OCI-LY1 (cell line): ENCODE measurements at regions not wholly inside any gene's neighbourhood (a gene's known extent, or its start where the extent isn't known, plus 50 kb on each side); places are given as distances from the start of the nearest gene placed in this dataset.

Source experiments
- H2AFZ ChIP-seq: fragments of 200-600 bp; sonication (generic), shearing (Covaris generic); 2 replicates; pipeline ENCODE4 v1.6.0; 2014; ENCODE audit warnings: antibody characterized with exemption, mild to moderate bottlenecking, low read length
- H3F3A ChIP-seq: fragments of 200-600 bp; sonication (generic), shearing (Covaris generic); 2 replicates; pipeline ENCODE4 v1.6.0; 2014; ENCODE audit warnings: mild to moderate bottlenecking, antibody characterized with exemption, low read length, moderate library complexity; ENCODE audit not compliant: insufficient read depth
- H3K27ac ChIP-seq: fragments of 200-600 bp; sonication (generic); 2 replicates; pipeline ENCODE4 v1.5.1; 2014; ENCODE audit warnings: low read length, mixed run types, mild to moderate bottlenecking, low read depth; ENCODE audit not compliant: poor library complexity, severe bottlenecking
- H3K27me3 ChIP-seq: fragments of 200-600 bp; sonication (generic); 2 replicates; pipeline ENCODE4 v1.6.0; 2014; ENCODE audit warnings: antibody characterized with exemption, mild to moderate bottlenecking, low read length, moderate library complexity; ENCODE audit not compliant: insufficient read depth
- H3K36me3 ChIP-seq: fragments of 200-600 bp; sonication (generic); 2 replicates; pipeline ENCODE4 v1.6.1; 2014; ENCODE audit warnings: mild to moderate bottlenecking, antibody characterized with exemption, low read length, moderate library complexity, mixed read lengths; ENCODE audit not compliant: insufficient read depth
- H3K4me1 ChIP-seq: fragments of 200-600 bp; sonication (generic); 2 replicates; pipeline ENCODE4 v1.5.1; 2014; ENCODE audit warnings: mild to moderate bottlenecking, low read length, moderate library complexity; ENCODE audit not compliant: insufficient read depth, severe bottlenecking
- H3K4me2 ChIP-seq: fragments of 200-600 bp; sonication (generic), shearing (Covaris generic); 2 replicates; pipeline ENCODE4 v1.6.1; 2014; ENCODE audit warnings: low read length
- H3K4me3 ChIP-seq: fragments of 200-600 bp; sonication (generic); 2 replicates; pipeline ENCODE4 v1.5.1; 2014; ENCODE audit warnings: low read length, low read depth, mild to moderate bottlenecking, mixed read lengths; ENCODE audit not compliant: poor library complexity, severe bottlenecking
- H3K79me2 ChIP-seq: fragments of 200-600 bp; shearing (Covaris generic); 2 replicates; pipeline ENCODE4 v1.6.1; 2016; ENCODE audit warnings: mixed run types, low read length, mixed read lengths; ENCODE audit not compliant: insufficient read depth
- H3K9ac ChIP-seq: fragments of 200-600 bp; sonication (generic), shearing (Covaris generic); 2 replicates; pipeline ENCODE4 v1.6.1; 2014; ENCODE audit warnings: mild to moderate bottlenecking, low read length, mixed read lengths
- H3K9me2 ChIP-seq: fragments of 200-600 bp; sonication (generic), shearing (Covaris generic); 2 replicates; pipeline ENCODE4 v1.6.1; 2014; ENCODE audit warnings: low read depth, mild to moderate bottlenecking, low read length, mixed read lengths
- H3K9me3 ChIP-seq: fragments of 200-600 bp; shearing (Covaris generic); 2 replicates; pipeline ENCODE4 v1.6.1; 2014; ENCODE audit warnings: low read length, mixed read lengths
- H4K20me1 ChIP-seq: fragments of 200-600 bp; sonication (generic), shearing (Covaris generic); 2 replicates; pipeline ENCODE4 v1.6.0; 2016; ENCODE audit warnings: mild to moderate bottlenecking, low read length; ENCODE audit not compliant: insufficient read depth
- EZH2 ChIP-seq: fragments of 200-600 bp; sonication (generic), shearing (Covaris generic); IDR thresholded peaks from 2 replicates; pipeline ENCODE4 v1.8.0; 2017; ENCODE audit warnings: borderline replicate concordance, mixed run types, mild to moderate bottlenecking, antibody characterized with exemption, low read length, moderate library complexity, mixed read lengths
- TF ChIP-seq, protein P1 (sequence below): fragments of 200-600 bp; sonication (generic), shearing (Covaris generic); IDR thresholded peaks from 2 replicates; pipeline ENCODE4 v1.5.1; 2017; ENCODE audit warnings: mild to moderate bottlenecking, antibody characterized with exemption, low read length, moderate library complexity, mixed read lengths

DNA sequence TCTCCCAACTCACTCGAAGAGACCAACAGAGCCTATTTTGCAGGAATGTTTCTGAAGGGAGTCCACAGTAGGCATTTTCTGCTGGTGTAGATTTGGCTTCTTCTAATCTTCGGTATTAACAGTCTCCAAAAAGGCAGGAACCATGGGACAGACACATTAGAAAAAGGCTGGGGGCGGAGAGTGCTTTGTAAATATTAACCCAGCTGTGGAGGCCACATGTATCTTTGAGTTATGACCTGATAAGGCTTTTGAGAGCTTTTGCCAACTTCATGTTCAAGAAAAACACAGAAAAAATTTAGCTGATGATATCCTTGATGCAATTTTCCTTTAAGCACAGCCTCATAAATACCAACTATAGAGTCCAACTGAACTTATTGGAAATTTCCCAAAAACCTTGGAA is 119.4 kb upstream of the TSHZ2 start:
- no peaks in the 10 kb centered on the region for H3K36me3 ChIP-seq
- no peak overlapping the region for H3K27ac ChIP-seq
- H2AFZ ChIP-seq, result no peak overlapping the region
- H4K20me1 ChIP-seq, result no peaks in the 10 kb centered on the region
- H3K9me2 ChIP-seq, result no peaks in the 10 kb centered on the region
- no peak overlapping the region for H3K9ac ChIP-seq
- H3K9me3 ChIP-seq, result no peaks in the 10 kb centered on the region
- TF ChIP-seq EZH2, result no peak
- H3K4me1 ChIP-seq, result no peaks in the 10 kb centered on the region
- no peaks in the 10 kb centered on the region for H3K79me2 ChIP-seq
- no peaks in the 10 kb centered on the region for H3K27me3 ChIP-seq
- no peak overlapping the region for H3K4me3 ChIP-seq
- H3F3A ChIP-seq, result no peaks in the 10 kb centered on the region
- no peak overlapping the region for H3K4me2 ChIP-seq

DNA sequence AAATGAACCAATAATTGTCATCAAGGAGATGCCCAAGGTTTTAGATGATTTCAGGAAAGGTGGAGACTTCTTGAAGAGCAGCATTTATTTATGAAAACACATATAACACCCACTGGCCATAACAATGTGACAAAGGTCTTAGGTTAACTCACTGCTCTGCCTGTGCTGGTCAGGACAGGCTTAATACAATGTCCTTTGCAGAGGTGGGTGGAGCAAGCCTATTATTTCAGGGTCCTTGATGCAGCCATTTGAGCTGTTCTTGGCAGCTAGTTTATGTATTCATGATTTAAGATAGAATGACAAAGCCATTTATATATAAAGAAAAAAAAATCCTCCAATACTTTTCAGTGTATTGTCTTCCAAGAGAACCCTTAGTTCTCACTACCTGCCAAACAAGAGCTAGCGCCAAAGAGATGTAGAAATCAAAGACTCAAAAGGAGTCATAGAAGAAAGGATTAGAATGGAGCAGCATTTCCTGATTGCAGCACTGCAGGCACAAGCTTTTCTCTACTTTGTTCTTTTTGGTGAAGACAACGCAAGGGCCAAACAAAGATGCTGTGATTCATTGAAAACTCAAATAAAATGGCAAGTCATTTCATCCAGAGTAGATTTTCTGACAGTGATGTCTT is 124.3 kb upstream of the TSHZ2 start:
- Histone ChIP-seq H4K20me1 (no peaks in the 10 kb centered on the region), H3K4me3 (no peak overlapping the region), H3K9me2 (no peaks in the 10 kb centered on the region), H3K79me2 (no peaks in the 10 kb centered on the region), H3K9ac (no peak overlapping the region), H3K4me2 (no peak overlapping the region), H3K4me1 (no peaks in the 10 kb centered on the region), H2AFZ (no peak overlapping the region), H3F3A (no peaks in the 10 kb centered on the region), H3K27ac (no peak overlapping the region), H3K9me3 (no peaks in the 10 kb centered on the region), H3K36me3 (no peaks in the 10 kb centered on the region), H3K27me3 (no peaks in the 10 kb centered on the region)
- TF ChIP-seq EZH2, result no peak
- TF ChIP-seq, protein P1, sequence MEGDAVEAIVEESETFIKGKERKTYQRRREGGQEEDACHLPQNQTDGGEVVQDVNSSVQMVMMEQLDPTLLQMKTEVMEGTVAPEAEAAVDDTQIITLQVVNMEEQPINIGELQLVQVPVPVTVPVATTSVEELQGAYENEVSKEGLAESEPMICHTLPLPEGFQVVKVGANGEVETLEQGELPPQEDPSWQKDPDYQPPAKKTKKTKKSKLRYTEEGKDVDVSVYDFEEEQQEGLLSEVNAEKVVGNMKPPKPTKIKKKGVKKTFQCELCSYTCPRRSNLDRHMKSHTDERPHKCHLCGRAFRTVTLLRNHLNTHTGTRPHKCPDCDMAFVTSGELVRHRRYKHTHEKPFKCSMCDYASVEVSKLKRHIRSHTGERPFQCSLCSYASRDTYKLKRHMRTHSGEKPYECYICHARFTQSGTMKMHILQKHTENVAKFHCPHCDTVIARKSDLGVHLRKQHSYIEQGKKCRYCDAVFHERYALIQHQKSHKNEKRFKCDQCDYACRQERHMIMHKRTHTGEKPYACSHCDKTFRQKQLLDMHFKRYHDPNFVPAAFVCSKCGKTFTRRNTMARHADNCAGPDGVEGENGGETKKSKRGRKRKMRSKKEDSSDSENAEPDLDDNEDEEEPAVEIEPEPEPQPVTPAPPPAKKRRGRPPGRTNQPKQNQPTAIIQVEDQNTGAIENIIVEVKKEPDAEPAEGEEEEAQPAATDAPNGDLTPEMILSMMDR, result no peak

DNA sequence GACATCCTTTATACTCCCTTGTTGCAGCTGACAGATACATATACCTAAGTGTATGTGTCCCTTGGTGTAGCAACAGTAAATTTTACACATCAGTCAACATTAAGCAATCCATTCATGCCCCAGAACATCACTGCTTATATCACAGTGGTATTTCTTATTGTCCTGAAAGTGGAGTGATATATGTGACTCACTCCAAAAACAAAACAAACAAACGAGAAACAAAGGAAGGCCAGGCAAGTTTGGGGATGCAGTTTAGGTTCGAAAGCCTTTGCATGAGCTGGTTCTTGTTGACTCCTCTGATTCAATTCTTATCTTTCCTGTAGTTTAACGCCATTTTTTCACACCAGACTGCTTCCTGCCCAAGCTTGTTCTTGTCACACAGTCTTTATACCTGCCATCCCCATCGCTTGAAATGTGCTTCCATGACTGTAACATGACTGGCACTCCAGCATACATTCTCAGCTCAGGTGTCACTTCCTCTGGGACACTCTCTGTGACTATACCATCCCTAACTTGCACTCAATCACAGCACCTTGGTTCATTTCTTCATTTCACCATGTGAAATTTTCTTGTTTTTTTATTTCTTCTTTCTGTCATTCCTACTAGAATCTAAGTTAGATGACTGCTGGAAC is 125.0 kb upstream of the TSHZ2 start:
- no peak overlapping the region for H3K9ac ChIP-seq
- TF ChIP-seq EZH2, result no peak
- TF ChIP-seq, protein P1, result no peak
- no peak overlapping the region for H3K27ac ChIP-seq
- H3K36me3 ChIP-seq, result no peaks in the 10 kb centered on the region
- H3K9me3 ChIP-seq, result no peaks in the 10 kb centered on the region
- H3K27me3 ChIP-seq, result no peaks in the 10 kb centered on the region
- H3K4me2 ChIP-seq, result no peak overlapping the region
- H3K79me2 ChIP-seq, result no peaks in the 10 kb centered on the region
- H3K4me1 ChIP-seq, result no peaks in the 10 kb centered on the region
- no peak overlapping the region for H2AFZ ChIP-seq
- H3F3A ChIP-seq, result no peaks in the 10 kb centered on the region
- H4K20me1 ChIP-seq, result no peaks in the 10 kb centered on the region
- no peak overlapping the region for H3K4me3 ChIP-seq
- H3K9me2 ChIP-seq, result no peaks in the 10 kb centered on the region

DNA sequence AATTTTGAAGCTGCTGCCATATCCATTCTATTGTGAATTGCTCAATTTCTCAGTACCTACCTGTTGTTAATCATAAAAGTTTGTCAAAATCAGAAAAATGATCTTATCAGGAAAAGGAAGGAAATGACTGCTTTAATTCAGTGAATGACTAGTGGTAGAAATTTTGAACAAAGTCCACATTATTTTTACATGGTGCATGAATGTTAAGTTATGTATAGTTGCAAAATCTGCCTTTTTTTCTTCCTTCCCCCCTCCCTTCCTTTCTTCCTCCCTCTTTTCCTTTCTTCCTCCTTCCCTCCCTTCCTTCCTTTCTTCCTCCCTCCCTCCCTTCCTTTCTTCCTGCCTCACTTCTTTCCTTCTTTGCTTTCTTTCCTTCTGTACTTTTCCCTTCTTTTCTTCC is 127.1 kb upstream of the TSHZ2 start:
- H3K4me2 ChIP-seq, result no peak overlapping the region
- no peak for TF ChIP-seq EZH2
- TF ChIP-seq, protein P1, result no peak

More for the DNA sequence above, 127.1 kb upstream of the TSHZ2 start:
- Histone ChIP-seq H3K9me3 (no peaks in the 10 kb centered on the region), H3K79me2 (no peaks in the 10 kb centered on the region), H3K27me3 (no peaks in the 10 kb centered on the region), H3K4me3 (no peak overlapping the region), H3F3A (no peaks in the 10 kb centered on the region), H2AFZ (no peak overlapping the region), H3K4me1 (no peaks in the 10 kb centered on the region), H3K27ac (no peak overlapping the region), H3K9ac (no peak overlapping the region), H3K36me3 (no peaks in the 10 kb centered on the region), H4K20me1 (no peaks in the 10 kb centered on the region), H3K9me2 (no peaks in the 10 kb centered on the region)
